ENCODE measurements at regions not wholly inside any gene's neighbourhood (a gene's known extent, or its start where the extent isn't known, plus 50 kb on each side); places are given as distances from the start of the nearest gene placed in this dataset.
"Not testable (repeated sequence)": the region's sequence is repeated elsewhere in the genome, so short reads cannot be mapped to it uniquely, and the experiment has no call there.

DNA sequence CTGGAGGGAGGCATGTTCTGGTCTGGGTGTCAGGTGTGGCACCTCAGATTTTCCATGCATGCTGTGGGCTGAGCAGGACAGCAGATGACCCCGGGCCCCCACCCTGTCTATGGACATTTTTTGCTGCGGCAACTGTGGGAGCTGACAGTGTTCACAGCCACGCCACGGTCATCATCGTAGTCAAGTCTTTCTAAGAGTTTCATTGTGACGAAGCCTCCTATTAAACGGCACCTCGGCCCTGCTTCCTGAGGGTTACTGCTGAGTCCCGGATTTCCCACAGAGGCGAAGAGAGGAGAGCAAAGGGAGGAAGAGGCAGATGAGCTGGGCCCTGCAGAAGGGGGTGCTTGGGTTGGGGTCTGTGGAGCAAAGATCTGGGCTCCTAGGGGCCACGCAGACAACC lies 152.1 kb upstream of the POTEB2 start:
- not testable (repeated sequence) for DNase-seq

DNA sequence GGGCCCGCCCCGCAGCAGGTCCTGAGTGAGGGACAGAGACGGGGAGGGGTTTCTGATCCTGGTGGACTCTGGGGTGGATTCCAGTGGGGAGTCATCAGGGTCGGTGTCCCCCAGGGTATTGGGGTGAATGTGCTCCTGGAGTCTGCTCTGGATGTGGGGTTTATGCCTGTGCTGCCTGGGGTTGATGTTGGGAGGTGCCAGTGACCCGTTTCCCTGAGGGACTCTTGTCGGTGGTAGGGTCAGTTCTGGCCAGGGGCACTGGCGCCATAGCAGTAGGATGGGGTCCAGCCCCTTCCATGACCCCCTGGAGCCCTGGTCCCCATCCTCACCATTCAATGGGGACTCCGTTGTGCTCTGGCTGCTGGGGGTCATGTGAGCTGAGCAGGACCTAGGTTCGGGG lies 151.2 kb upstream of the POTEB2 start:
- DNase-seq: not testable (repeated sequence)

DNA sequence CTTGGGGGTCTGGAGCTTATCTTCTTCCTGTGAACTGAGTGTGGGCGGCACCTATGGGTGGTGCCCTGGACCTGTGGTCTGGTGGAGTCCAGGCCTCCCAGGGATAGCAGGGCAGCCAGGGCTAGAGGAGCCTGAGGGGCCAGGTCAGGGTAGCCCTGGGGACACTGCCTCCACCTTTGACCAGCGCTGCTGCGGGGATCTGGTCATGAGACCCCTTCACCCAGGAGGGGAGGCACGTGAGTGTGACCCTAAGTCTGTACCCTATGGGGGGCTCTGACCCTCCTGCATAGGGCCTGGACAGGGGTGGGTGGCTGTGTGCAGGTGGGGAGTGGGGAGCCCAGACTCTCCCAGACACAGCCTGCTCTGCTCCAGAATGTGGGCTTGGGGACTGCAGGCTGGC lies 150.5 kb upstream of the POTEB2 start:
- not testable (repeated sequence) for DNase-seq

DNA sequence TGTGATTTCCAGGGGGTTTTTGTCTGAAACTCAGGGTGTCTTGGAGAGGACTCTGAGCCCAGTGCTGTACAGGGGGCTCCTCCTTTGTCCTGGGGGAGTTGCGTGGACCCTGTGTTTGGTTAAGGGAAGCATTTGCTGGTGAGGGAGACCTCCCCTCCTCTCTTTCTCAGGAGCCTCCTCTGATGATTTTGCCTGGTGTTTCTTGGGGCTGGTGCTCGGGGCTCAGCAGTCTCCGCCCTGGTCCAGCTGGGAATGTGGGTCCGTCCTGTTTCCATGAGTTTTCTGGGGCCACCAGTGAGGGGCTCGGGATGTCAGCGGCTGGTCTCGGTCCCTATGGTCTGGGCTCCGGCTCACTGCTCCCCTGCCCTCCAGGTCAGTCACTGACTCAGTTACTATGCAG lies 149.1 kb upstream of the POTEB2 start:
- DNase-seq: not testable (repeated sequence)

DNA sequence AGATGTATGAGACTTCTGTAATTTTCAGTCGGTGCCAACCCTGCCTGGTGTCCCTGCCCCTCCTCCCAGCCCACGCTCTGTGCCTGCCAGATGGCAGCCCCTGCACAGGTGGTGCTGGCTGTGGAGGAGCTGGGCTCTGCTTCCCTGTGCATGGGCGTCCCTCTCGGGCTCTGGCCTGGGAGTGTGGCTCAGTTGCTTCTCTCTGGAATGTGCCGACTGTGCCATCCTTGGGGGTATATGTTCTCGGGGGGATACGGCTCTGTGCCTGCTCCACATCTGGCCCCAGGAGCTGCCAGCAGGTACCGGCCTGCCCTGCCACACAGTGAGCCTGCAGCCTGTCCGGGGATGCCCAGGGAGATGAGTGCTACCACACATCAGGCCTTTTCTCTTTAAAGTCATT lies 147.2 kb upstream of the POTEB2 start:
- not testable (repeated sequence) for DNase-seq

DNA sequence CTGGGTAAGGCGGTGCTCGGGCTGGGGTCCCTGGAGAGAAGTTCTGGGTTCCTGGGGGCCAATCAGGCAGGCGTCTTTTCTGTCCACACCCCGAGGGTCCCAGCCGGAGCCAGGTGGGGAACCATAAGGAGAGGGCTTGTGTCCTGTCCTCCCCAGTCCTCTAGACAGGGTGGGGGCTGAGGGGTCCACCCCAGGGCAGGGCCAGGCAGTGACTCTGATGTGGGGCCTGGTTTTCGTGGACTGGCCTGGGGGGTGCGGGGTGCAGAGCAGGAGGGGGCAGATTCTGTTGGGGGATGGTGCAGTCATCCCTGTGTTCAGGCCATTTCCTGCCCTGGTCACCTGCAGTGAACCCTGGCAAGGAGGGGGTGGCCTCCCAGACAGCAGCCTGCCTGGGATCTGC lies 143.5 kb upstream of the POTEB2 start:
- not testable (repeated sequence) for DNase-seq

DNA sequence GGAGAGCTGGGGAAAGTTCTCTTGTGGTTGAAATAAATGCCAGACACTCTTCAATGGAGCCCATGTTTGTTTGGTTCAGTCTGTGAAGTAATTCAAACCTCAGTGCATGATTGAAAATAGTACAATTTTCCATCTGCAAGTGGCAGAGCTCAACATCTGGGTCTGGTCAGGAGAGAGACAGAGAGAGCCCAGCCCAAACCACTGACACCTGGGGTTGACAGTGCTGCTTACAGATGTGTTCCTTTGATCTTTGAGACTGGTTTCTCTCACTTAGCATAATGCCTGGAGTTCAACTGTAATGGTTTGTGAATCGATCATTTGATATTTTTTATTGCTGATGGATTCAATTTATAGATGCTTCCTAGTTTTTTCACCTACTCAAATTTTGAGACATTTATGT lies 137.3 kb upstream of the POTEB2 start:
- not testable (repeated sequence) for DNase-seq

DNA sequence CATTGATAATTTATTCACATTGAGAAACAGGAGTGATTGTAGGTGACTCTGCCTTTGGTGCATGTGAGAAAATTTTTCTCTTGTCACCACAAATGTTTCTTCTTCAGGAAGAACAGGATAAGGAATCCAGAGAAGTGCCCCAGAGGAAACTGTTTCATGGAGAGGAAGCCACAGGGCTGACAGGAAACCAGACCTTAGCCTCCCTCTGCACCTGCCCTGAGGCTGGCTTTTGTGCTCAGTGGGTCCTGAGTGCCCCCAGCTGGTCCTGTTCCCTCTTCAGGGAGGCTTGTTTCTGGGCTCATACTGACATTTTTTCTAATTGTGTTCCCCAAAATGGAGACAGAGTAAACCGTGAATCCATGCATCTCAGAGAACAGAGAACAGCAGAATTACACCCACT lies 135.8 kb upstream of the POTEB2 start:
- DNase-seq: not testable (repeated sequence)

DNA sequence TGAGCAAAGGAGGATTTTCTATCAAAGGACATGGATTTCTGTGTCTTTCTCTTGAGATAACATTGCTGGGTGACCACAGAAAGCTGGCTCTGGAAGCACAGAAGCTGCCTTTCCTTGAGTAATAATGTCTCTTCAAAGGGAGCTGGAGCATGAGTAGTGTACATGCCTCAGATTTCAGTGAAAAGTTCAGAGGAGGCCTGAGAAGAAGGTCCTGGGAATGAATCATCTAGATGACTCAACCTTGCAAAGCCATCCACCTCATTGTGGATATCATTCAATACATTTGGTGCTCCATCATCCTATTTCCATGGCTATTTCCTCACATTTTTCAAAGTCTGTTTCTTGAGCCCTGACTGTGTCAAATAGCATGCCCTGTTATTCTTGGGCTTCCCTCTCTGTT lies 125.6 kb upstream of the POTEB2 start:
- DNase-seq: not testable (repeated sequence)

DNA sequence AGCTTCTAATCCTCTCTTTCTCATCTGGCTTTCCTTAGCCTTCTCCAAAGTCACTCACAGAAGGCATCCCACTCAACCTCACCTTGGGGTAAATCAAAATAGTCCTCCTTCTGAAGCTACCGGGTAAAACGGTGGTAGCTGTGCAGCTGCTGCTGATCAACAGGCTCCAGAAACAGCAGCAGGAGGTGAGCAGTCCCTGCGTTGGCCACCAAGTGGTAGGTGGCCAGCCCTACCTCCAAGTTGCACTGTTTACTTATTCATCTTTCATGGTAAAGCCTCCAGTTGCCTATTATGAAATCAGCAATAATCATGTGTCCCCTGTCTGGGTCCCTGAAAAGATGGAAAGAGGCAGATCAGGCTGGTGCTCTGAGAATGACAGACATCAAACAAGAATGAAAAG lies 125.1 kb upstream of the POTEB2 start:
- DNase-seq: not testable (repeated sequence)

DNA sequence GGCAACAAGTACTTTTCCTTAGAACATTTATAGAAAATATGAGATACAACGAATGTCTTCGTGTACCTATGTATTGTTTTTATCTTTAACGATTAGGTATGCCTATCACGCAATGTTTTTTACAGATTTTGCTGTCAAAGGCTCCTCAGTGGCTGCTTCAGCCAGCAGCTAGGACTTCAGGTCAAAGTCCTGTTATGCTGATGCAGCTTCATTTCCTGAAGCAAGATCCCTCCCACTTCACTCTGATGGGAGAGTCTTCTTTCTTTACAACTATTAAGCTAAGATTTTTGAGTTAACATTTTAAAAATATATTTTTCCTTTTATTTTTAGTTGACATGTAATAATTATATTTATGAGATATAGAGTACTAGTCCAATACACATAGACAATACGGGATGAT lies 120.7 kb upstream of the POTEB2 start:
- DNase-seq: not testable (repeated sequence)

DNA sequence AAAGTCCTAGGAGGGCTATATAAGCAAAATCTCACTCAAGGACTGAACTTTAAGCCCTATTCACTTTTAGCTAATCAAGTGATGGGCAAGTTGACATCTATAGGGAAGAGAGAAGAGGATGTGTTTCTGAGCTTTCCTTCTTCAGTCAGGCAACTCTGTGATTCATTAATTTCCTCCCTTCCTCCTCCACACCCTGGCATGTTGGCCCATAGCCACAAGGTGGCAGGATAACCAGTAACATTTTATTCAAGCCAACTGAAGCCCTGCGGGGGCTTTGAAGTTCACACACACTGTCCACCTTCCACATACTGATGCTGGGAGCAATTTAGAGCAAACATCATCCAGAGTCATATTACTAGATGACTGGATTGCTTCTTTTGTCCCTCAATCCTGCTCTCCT lies 111.9 kb upstream of the POTEB2 start:
- DNase-seq: not testable (repeated sequence)

DNA sequence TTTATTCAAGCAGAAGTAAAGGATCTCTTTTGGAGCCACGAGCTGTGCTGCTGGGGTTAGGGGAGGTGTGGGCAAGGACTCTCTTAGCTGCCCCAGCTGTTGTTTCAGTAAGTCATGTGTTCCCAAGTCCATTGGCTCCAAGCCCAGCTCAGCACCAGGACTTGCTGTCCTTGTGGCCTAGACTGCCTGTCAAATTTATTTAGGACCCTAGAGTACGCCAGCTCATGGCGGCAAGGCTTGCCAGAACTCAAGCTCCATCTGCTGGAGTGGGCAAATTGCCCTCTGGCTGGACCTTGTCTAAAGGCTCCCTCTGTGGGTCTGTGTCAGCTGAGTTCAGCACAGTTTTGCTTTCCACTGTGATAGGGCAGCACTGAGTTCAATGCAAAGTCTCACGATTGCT lies 106.6 kb upstream of the POTEB2 start:
- not testable (repeated sequence) for DNase-seq

DNA sequence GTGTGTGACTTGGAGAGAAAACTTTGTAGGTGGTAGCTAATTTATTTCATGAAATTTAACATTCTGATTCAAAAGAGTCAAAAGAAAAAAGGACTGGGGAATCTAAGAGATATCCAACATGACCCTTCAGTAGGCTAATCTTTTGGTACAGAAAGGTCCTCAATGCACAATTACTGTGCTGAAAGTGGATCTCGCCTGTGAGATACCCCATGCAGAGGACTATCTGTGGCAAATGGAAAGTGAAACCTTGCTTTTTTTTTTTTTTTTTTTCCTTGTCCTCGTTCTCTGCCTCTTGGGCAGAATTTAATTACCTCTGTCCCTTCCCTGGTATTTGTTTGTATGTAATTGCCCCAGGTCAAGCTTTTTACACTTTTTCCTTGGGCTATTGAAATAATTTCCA lies 93.2 kb upstream of the POTEB2 start:
- not testable (repeated sequence) for DNase-seq

DNA sequence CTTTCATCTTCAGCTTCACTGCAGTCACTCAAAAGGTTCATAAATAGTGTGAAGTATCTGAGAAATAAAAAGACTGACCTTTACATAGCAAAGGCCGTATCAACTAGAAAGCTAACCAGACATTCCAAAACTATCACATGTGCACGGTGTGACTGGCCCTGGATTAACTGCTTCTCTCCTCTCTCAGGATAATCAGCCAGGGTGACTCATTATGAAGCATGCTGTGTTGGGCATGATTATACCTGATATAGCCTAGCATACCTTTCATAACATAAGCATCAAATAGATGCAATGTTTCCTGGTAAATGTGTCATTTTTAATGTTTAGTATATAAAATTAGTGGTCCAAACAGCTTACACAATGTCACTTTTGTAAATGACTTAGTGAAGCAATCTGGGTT lies 63.2 kb upstream of the POTEB2 start:
- not testable (repeated sequence) for DNase-seq

All from activated effector memory CD4-positive, alpha-beta T cell treated with anti-CD3 and anti-CD28 coated beads, Interleukin-2, amount 50 U/mL, for 16 hours (primary cell).